WTC11 (cell line): ENCODE measurements at regions not wholly inside any gene's neighbourhood (a gene's known extent, or its start where the extent isn't known, plus 50 kb on each side); places are given as distances from the start of the nearest gene placed in this dataset.

Source experiments
- ATAC-seq: fragments of 200-7000 bp; cut with Tn5 transposase; 2 replicates; pipeline ENCODE4 v1.10.0; 2021; ENCODE audit warnings: mild to moderate bottlenecking, moderate library complexity
- CTCF ChIA-PET: fragments of 300-600 bp; sonication (Branson Sonifier 250); formaldehyde crosslinking; loops from one replicate; lab custom pipeline; 2021; ENCODE audit warnings: antibody characterized with exemption; lab: Charles Lee
- POLR2A ChIA-PET: fragments of 350-600 bp; sonication (Branson Sonifier 250); formaldehyde crosslinking; loops from one replicate; lab custom pipeline; 2021; ENCODE audit warnings: antibody characterized with exemption; lab: Charles Lee
- DNase-seq: peaks from one replicate; pipeline ENCODE4 v3.0.0; 2021; ENCODE audit warnings: low spot score
- H3K27ac Mint-ChIP-seq: 2 replicates; pipeline ENCODE4 v1.8.0; 2021; ENCODE audit warnings: mixed read lengths
- H3K27me3 Mint-ChIP-seq: 2 replicates; pipeline ENCODE4 v1.8.0; 2021; ENCODE audit warnings: low read depth, mild to moderate bottlenecking, moderate library complexity, mixed read lengths
- H3K36me3 Mint-ChIP-seq: 2 replicates; pipeline ENCODE4 v1.8.0; 2021; ENCODE audit warnings: mixed read lengths
- H3K4me1 Mint-ChIP-seq: 2 replicates; pipeline ENCODE4 v1.8.0; 2022; ENCODE audit warnings: mixed read lengths
- H3K4me3 Mint-ChIP-seq: 2 replicates; pipeline ENCODE4 v1.8.0; 2021; ENCODE audit warnings: mild to moderate bottlenecking, moderate library complexity, mixed read lengths
- H3K9me3 Mint-ChIP-seq: 2 replicates; pipeline ENCODE4 v1.8.0; 2021; ENCODE audit warnings: mixed read lengths
- CBFB ChIP-seq: sonication (generic); formaldehyde crosslinking; IDR thresholded peaks from 2 replicates; pipeline ENCODE4 v1.8.1; 2022; ENCODE audit warnings: mild to moderate bottlenecking, low read depth, missing genetic modification reagents
- FOXK1 ChIP-seq: sonication (generic); formaldehyde crosslinking; IDR thresholded peaks from 2 replicates; pipeline ENCODE4 v1.8.0; 2022; ENCODE audit warnings: mild to moderate bottlenecking, moderate library complexity, missing genetic modification reagents
- GABPB1 ChIP-seq: sonication (generic); formaldehyde crosslinking; IDR thresholded peaks from 2 replicates; pipeline ENCODE4 v1.8.1; 2023; ENCODE audit warnings: mild to moderate bottlenecking, missing genetic modification reagents
- HMGA2 ChIP-seq: fragments of 250-450 bp; sonication (Bioruptor Pico); IDR thresholded peaks from 2 replicates; pipeline ENCODE4 v1.4.0; 2021; ENCODE audit warnings: mild to moderate bottlenecking, moderate library complexity
- KAT7 ChIP-seq: sonication (generic); formaldehyde crosslinking; IDR thresholded peaks from 2 replicates; pipeline ENCODE4 v1.8.1; 2023; ENCODE audit warnings: missing genetic modification reagents, mild to moderate bottlenecking, borderline replicate concordance
- MXD4 ChIP-seq: fragments of 250-450 bp; sonication (Bioruptor Pico); IDR thresholded peaks from 2 replicates; pipeline ENCODE4 v1.8.0; 2021; ENCODE audit warnings: mild to moderate bottlenecking, moderate library complexity, borderline replicate concordance
- RELA ChIP-seq: sonication (generic); formaldehyde crosslinking; IDR thresholded peaks from 2 replicates; pipeline ENCODE4 v1.8.1; 2022; ENCODE audit warnings: missing genetic modification reagents, mild to moderate bottlenecking, borderline replicate concordance
- SMAD3 ChIP-seq: sonication (generic); formaldehyde crosslinking; IDR thresholded peaks from 2 replicates; pipeline ENCODE4 v1.8.0; 2022; ENCODE audit warnings: missing genetic modification reagents, mild to moderate bottlenecking, borderline replicate concordance
- SP1 ChIP-seq: sonication (generic); formaldehyde crosslinking; conservative IDR thresholded peaks from 2 replicates; pipeline ENCODE4 v1.8.1; 2022; ENCODE audit warnings: missing genetic modification reagents
- TEAD4 ChIP-seq: sonication (generic); formaldehyde crosslinking; IDR thresholded peaks from 2 replicates; pipeline ENCODE4 v1.8.0; 2022; ENCODE audit warnings: mild to moderate bottlenecking, missing genetic modification reagents
- ZNF138 ChIP-seq: sonication (generic); formaldehyde crosslinking; conservative IDR thresholded peaks from 2 replicates; pipeline ENCODE4 v1.8.1; 2022; ENCODE audit warnings: mild to moderate bottlenecking, moderate library complexity, missing genetic modification reagents
- ZNF396 ChIP-seq: fragments of 250-450 bp; sonication (Bioruptor Pico); IDR thresholded peaks from 2 replicates; pipeline ENCODE4 v1.8.0; 2021; ENCODE audit warnings: mild to moderate bottlenecking, moderate library complexity, borderline replicate concordance
- TF ChIP-seq, protein P1 (sequence below): sonication (generic); formaldehyde crosslinking; IDR thresholded peaks from 2 replicates; pipeline ENCODE4 v1.8.1; 2023; ENCODE audit warnings: mild to moderate bottlenecking, missing genetic modification reagents, moderate library complexity
- TF ChIP-seq, protein P2 (sequence below): sonication (generic); formaldehyde crosslinking; conservative IDR thresholded peaks from 2 replicates; pipeline ENCODE4 v1.8.1; 2023; ENCODE audit warnings: mild to moderate bottlenecking, low read depth, missing genetic modification reagents, moderate library complexity
- TF ChIP-seq, protein P3 (sequence below): sonication (generic); formaldehyde crosslinking; IDR thresholded peaks from 2 replicates; pipeline ENCODE4 v1.8.1; 2022; ENCODE audit warnings: low read depth, mild to moderate bottlenecking, moderate library complexity, missing genetic modification reagents, borderline replicate concordance
- TF ChIP-seq, protein P4 (sequence below): sonication (generic); formaldehyde crosslinking; IDR thresholded peaks from 2 replicates; pipeline ENCODE4 v1.8.1; 2022; ENCODE audit warnings: mild to moderate bottlenecking, moderate library complexity, missing genetic modification reagents
- TF ChIP-seq, protein P5 (sequence below): sonication (generic); formaldehyde crosslinking; IDR thresholded peaks from 2 replicates; pipeline ENCODE4 v1.8.0; 2022; ENCODE audit warnings: mild to moderate bottlenecking, missing genetic modification reagents
- TF ChIP-seq, protein P6 (sequence below): fragments of 250-450 bp; sonication (Bioruptor Pico); IDR thresholded peaks from 2 replicates; pipeline ENCODE4 v1.9.0; 2021; ENCODE audit warnings: moderate library complexity, mild to moderate bottlenecking, inconsistent platforms, borderline replicate concordance
- TF ChIP-seq, protein P7 (sequence below): sonication (generic); formaldehyde crosslinking; IDR thresholded peaks from 2 replicates; pipeline ENCODE4 v1.8.1; 2022; ENCODE audit warnings: low read depth, missing genetic modification reagents, borderline replicate concordance
- TF ChIP-seq, protein P8 (sequence below): sonication (generic); formaldehyde crosslinking; IDR thresholded peaks from 2 replicates; pipeline ENCODE4 v1.8.0; 2023; ENCODE audit warnings: missing genetic modification reagents, mild to moderate bottlenecking, borderline replicate concordance

DNA sequence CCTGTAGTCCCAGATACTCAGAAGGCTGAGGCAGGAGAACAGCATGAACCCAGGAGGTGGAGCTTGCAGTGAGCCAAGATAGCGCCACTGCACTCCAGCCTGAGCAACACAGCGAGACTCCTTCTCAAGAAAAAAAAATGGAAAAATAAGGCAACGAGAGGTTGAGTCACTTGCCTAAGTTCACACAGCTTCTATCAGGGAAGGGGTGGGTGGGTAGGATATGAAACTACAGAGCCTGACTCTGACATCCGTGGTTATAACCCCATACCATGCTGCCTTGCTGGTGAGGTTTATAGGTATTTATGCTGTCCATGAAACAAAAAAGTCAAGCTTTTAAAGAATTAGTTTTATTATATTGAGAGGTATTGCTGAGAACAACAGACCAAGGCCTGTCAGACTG, 61.5 kb upstream of the RAB4A start:
- Mint-ChIP-seq H3K4me3 (no peak overlapping the region), H3K27ac (no peak overlapping the region)
- no peak for TF ChIP-seq TEAD4 (CRISPR knock-in tag)
- TF ChIP-seq, protein P1, sequence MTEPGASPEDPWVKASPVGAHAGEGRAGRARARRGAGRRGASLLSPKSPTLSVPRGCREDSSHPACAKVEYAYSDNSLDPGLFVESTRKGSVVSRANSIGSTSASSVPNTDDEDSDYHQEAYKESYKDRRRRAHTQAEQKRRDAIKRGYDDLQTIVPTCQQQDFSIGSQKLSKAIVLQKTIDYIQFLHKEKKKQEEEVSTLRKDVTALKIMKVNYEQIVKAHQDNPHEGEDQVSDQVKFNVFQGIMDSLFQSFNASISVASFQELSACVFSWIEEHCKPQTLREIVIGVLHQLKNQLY = no peak
- TF ChIP-seq, protein P2, sequence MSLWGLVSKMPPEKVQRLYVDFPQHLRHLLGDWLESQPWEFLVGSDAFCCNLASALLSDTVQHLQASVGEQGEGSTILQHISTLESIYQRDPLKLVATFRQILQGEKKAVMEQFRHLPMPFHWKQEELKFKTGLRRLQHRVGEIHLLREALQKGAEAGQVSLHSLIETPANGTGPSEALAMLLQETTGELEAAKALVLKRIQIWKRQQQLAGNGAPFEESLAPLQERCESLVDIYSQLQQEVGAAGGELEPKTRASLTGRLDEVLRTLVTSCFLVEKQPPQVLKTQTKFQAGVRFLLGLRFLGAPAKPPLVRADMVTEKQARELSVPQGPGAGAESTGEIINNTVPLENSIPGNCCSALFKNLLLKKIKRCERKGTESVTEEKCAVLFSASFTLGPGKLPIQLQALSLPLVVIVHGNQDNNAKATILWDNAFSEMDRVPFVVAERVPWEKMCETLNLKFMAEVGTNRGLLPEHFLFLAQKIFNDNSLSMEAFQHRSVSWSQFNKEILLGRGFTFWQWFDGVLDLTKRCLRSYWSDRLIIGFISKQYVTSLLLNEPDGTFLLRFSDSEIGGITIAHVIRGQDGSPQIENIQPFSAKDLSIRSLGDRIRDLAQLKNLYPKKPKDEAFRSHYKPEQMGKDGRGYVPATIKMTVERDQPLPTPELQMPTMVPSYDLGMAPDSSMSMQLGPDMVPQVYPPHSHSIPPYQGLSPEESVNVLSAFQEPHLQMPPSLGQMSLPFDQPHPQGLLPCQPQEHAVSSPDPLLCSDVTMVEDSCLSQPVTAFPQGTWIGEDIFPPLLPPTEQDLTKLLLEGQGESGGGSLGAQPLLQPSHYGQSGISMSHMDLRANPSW = no peak
- TF ChIP-seq, protein P3, sequence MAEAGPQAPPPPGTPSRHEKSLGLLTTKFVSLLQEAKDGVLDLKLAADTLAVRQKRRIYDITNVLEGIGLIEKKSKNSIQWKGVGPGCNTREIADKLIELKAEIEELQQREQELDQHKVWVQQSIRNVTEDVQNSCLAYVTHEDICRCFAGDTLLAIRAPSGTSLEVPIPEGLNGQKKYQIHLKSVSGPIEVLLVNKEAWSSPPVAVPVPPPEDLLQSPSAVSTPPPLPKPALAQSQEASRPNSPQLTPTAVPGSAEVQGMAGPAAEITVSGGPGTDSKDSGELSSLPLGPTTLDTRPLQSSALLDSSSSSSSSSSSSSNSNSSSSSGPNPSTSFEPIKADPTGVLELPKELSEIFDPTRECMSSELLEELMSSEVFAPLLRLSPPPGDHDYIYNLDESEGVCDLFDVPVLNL (CRISPR knock-in tag) = no peak
- no peak for TF ChIP-seq RELA (CRISPR knock-in tag)
- TF ChIP-seq, protein P4, sequence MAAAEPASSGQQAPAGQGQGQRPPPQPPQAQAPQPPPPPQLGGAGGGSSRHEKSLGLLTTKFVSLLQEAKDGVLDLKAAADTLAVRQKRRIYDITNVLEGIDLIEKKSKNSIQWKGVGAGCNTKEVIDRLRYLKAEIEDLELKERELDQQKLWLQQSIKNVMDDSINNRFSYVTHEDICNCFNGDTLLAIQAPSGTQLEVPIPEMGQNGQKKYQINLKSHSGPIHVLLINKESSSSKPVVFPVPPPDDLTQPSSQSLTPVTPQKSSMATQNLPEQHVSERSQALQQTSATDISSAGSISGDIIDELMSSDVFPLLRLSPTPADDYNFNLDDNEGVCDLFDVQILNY (CRISPR knock-in tag) = no peak
- TF ChIP-seq ZNF138 (CRISPR knock-in tag) = no peak
- TF ChIP-seq CBFB = no peak
- no peak for TF ChIP-seq FOXK1 (CRISPR knock-in tag)
- TF ChIP-seq KAT7 (CRISPR knock-in tag) = no peak
- TF ChIP-seq, protein P5, sequence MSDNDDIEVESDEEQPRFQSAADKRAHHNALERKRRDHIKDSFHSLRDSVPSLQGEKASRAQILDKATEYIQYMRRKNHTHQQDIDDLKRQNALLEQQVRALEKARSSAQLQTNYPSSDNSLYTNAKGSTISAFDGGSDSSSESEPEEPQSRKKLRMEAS (CRISPR knock-in tag) = no peak
- TF ChIP-seq SP1 (CRISPR knock-in tag) = no peak
- no peak for TF ChIP-seq GABPB1 (CRISPR knock-in tag)

DNA sequence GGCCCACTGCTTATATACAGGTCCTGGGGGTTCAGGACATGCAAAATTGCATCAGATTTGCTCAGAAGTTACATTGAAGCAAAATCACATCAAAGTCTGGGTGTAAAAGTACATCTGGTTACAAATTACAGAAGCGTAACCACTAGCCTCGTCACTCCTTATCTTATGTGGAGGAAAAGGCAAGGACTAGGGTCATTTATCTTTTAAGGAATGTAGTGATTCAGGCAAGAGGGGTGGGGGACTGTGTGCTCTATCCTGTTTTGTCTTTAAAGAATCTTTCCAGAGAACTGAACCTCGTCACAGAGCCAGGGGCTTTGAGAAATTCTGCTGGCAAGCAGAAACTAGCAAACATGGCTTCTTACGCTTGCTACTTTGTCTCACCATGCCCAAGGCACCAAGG, 61.1 kb upstream of the RAB4A start:
- CTCF ChIA-PET = interaction anchor here (2.0 kb wide), 1 partner anchor 18 kb away, joined by 6 read pairs; no protein-coding TSS in a partner anchor
- Mint-ChIP-seq H3K4me3 (no peak overlapping the region), H3K36me3 (no peaks in the 10 kb centered on the region), H3K4me1 (peaks cover 12% of the 10 kb centered on the region), H3K27ac (no peak overlapping the region), H3K9me3 (no peaks in the 10 kb centered on the region), H3K27me3 (no peaks in the 10 kb centered on the region; the same call in 1 of the 2 replicates)
- TF ChIP-seq, protein P6, sequence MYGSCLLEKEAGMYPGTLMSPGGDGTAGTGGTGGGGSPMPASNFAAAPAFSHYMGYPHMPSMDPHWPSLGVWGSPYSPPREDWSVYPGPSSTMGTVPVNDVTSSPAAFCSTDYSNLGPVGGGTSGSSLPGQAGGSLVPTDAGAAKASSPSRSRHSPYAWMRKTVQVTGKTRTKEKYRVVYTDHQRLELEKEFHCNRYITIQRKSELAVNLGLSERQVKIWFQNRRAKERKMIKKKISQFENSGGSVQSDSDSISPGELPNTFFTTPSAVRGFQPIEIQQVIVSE (CRISPR knock-in tag) = no peak
- TF ChIP-seq, protein P7, sequence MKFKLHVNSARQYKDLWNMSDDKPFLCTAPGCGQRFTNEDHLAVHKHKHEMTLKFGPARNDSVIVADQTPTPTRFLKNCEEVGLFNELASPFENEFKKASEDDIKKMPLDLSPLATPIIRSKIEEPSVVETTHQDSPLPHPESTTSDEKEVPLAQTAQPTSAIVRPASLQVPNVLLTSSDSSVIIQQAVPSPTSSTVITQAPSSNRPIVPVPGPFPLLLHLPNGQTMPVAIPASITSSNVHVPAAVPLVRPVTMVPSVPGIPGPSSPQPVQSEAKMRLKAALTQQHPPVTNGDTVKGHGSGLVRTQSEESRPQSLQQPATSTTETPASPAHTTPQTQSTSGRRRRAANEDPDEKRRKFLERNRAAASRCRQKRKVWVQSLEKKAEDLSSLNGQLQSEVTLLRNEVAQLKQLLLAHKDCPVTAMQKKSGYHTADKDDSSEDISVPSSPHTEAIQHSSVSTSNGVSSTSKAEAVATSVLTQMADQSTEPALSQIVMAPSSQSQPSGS = no peak
- TF ChIP-seq ZNF396 (no peak), HMGA2 (CRISPR knock-in tag) (no peak), TEAD4 (CRISPR knock-in tag) (no peak), SMAD3 (no peak), MXD4 (CRISPR knock-in tag) (no peak)
- TF ChIP-seq, protein P8, sequence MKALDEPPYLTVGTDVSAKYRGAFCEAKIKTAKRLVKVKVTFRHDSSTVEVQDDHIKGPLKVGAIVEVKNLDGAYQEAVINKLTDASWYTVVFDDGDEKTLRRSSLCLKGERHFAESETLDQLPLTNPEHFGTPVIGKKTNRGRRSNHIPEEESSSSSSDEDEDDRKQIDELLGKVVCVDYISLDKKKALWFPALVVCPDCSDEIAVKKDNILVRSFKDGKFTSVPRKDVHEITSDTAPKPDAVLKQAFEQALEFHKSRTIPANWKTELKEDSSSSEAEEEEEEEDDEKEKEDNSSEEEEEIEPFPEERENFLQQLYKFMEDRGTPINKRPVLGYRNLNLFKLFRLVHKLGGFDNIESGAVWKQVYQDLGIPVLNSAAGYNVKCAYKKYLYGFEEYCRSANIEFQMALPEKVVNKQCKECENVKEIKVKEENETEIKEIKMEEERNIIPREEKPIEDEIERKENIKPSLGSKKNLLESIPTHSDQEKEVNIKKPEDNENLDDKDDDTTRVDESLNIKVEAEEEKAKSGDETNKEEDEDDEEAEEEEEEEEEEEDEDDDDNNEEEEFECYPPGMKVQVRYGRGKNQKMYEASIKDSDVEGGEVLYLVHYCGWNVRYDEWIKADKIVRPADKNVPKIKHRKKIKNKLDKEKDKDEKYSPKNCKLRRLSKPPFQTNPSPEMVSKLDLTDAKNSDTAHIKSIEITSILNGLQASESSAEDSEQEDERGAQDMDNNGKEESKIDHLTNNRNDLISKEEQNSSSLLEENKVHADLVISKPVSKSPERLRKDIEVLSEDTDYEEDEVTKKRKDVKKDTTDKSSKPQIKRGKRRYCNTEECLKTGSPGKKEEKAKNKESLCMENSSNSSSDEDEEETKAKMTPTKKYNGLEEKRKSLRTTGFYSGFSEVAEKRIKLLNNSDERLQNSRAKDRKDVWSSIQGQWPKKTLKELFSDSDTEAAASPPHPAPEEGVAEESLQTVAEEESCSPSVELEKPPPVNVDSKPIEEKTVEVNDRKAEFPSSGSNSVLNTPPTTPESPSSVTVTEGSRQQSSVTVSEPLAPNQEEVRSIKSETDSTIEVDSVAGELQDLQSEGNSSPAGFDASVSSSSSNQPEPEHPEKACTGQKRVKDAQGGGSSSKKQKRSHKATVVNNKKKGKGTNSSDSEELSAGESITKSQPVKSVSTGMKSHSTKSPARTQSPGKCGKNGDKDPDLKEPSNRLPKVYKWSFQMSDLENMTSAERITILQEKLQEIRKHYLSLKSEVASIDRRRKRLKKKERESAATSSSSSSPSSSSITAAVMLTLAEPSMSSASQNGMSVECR (CRISPR knock-in tag) = no peak
- ATAC-seq (no peak), DNase-seq (no peak)
- POLR2A ChIA-PET = interaction anchor here (1.4 kb wide), 1 partner anchor 12 kb away, joined by 3 read pairs; no protein-coding TSS in a partner anchor

More for the DNA sequence above, 61.5 kb upstream of the RAB4A start:
- Mint-ChIP-seq H3K36me3 (no peaks in the 10 kb centered on the region), H3K27me3 (no peaks in the 10 kb centered on the region; the same call in 1 of the 2 replicates), H3K4me1 (peaks cover 17% of the 10 kb centered on the region), H3K9me3 (no peaks in the 10 kb centered on the region)
- ChIA-PET CTCF (no interaction called here), POLR2A (interaction anchor here (1.4 kb wide), 1 partner anchor 12 kb away, joined by 3 read pairs; no protein-coding TSS in a partner anchor)
- ATAC-seq (no peak), DNase-seq (no peak)
